ENCODE measurements at regions not wholly inside any gene's neighbourhood (a gene's known extent, or its start where the extent isn't known, plus 50 kb on each side); places are given as distances from the start of the nearest gene placed in this dataset.
A peak's percentile ranks its signal among the peaks of the same experiment; 100 is the strongest.

DNA sequence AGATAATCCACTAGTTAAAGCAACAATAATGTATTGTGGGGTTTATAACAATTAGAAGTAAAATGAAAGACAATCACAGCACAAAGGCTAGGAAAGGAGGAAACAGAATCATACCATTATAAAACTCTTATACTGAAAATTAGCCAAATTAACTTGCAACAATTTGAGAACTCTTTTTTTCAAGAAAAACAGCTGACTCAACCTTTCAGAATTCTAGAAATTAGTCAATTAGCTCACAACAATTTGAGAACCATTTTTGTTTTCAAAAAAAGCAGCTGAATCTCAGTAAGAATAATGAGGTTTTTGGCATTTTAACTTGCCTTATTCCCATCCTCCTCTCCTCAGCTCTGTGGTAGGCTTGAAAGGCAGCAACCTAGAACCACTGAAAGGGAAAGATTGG is 269.9 kb downstream of the NPR3 start:
- DNase-seq (ENCODE audit: low read depth in 2 of 3, low spot score in 2 of 3) = no peak

DNA sequence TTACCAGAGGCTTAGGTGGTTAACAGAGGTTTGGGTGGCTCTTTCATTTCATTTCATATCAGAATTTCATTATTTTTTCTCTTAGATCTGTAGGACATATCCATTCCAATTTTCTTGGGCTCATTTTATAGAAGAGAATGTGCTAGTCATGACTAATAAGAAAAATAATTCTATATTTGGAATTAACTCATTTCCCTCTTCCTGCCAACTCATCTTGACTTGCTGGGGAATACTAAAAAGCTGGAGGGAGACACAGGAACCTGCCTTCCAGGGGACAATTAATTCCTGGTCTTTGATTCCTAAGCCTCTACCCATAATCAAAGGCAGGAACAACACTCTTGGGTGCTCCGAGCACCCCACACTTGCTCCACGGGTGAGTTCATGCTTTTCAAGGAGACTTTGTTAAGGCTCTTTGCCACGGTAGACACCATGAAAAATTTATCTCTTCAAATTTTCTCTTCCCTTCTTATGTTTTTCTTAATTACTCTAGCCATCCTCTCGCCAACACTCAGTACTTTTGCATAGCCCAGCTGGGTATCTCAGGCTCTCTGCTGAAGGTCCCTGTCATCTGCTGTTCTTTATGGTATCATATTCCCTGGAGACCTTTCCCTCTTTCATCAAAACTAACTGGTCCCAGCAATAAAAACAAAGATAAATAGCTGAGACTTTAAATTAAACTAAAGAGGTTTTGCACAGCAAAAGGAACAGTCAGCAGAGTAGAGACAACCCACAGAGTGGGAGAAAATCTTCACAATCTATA is 273.9 kb downstream of the NPR3 start:
- DNase-seq (ENCODE audit: low read depth in 2 of 3, low spot score in 2 of 3) = no peak

DNA sequence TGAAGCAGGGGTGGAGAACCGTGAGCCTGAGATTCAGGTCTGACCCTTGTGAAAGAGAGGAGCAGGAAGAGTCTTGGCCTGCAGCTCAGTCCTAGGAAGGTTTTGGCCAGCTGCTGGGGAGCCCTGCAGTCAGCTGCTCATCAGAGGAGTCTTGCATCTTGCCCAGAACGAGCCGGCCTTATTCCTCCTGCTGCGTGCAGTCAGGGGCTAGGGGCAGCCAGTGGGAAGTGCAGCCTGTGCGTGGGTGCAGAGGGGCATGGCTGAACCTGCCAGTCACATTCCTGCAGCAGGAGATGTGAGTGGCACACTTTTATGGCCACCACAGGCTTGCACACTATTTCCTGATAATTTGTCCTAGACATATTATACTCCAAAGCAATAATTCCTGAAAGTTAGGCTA is 278.7 kb downstream of the NPR3 start:
- no peak for DNase-seq (ENCODE audit: low read depth in 2 of 3, low spot score in 2 of 3)

DNA sequence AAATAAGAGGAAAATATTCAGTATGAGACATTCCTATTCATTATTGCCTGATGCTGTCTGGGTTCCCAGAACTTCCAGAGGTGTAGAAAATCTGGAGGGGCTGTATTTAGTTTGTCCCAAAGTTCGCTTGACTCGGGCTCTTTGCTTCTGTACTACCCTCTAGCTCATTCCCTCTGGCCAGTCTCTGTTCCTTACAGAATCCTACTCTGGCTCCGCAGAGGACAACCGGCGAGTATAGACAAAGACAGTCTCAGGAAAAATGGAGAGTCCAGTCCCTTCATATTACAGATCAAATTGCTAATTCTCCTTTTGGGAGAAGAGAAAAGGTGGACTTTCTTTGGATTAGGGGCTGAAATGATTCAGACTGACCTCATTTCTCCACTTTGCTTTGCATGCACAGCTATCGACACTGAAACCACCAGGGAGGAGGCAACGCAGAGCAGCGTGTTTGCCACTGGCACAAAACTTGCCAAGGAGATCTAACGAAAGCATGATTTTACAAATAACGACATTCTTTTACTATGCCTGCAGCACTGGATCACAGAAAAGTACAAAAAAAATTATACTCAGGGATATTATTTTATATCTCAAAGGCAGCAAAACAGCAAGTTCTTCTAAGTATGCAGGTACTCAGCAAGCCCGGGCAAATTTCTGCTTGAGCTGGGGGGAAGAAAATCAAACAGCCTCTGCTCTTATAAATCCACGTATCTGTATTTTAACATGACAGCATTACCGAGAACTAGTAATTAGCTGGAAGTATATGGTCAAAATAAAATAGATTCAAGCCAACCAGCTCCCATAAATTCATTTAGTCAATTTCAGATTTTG is 279.7 kb downstream of the NPR3 start:
- DNase-seq (ENCODE audit: low read depth in 2 of 3, low spot score in 2 of 3) = no peak

DNA sequence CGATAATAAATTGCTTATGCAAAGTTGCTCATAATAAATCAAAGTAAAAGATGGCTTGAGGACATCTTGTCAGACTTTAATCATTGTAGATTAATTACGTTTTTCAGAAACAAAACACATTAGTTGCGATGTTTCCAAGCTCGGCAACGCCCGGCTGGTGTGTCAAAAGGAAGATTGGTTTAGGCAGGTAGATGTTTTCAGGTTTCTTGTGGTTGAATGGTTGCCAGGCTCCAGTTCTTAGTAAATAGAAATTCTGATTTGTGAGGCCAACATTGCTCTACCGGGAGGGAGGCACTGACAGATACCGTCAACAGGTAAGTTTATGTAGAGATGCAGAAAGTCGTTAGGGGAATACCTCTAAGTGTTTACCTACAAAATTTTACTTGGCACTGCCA is 280.3 kb downstream of the NPR3 start:
- DNase-seq (ENCODE audit: low read depth in 2 of 3, low spot score in 2 of 3) = no peak

DNA sequence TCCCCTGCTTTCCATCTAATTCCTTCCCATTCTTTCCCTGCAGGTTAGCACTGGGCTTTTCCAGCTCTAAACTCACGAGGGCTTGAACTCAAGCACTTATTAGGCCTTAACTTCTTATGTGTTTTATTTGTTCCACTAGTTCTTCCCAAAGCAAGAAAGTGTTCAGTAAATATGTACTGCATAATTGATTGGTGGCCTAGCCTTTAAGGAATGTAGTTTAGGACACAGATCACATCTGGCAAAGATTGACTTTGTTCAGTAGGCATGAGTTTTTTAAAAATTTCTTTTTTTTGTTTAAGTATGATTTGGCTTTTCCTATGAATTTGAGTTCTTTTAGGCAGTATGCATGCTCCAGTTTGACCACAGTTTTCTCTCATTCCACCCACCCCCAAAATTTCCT is 285.2 kb downstream of the NPR3 start:
- DNase-seq (ENCODE audit: low read depth in 2 of 3, low spot score in 2 of 3) = no peak

DNA sequence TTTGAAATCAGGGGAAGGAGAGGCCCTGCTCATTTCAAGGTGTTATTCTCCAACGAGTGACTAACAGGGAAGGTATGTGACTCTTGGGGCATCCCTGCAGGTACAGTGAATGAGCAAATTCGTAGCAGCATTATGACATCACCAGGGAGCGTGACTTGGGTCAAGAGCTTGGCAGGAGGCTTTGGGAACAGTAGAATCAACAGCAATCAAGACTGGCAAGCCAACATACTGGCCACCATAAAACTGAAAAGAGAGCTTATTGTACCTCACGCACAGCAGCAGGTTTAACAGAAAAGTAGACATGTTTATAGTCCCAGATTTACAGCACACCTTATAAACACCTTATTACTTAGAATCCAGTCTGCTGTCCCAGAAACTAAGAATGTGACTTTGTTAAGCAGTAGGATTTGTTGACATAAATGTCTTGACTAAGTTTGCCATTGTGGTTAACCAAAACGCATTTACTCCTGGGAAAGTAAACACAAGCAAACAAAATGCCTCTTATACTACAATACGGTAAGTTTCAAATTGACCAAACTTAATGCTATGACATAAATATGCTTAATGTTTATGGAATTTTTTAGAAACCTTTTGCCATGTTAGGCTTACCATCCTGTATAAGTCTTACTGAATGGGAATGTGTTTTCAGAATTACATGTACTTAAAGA is 297.8 kb downstream of the NPR3 start:
- no peak for DNase-seq (ENCODE audit: low read depth in 2 of 3, low spot score in 2 of 3)

DNA sequence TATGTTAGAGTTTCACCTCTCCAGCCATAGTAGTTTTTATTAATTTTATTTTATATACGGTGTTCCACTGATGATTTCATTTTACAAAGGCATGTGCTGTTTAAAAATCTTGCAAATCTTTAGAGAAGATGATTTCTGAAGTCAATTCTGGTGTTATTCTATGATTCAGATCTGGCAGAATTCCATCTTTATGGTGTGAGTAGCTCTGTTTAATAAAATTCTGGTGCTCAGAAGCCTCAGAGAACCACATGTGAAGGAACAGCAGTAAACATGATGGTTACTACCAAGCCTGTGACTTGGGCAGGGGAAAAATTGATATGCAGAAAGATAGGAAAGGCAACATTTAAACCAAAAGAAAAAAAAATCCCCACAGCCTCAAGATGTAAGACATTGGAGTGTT is 299.7 kb downstream of the NPR3 start:
- DNase-seq (ENCODE audit: low read depth in 2 of 3, low spot score in 2 of 3) = no peak

DNA sequence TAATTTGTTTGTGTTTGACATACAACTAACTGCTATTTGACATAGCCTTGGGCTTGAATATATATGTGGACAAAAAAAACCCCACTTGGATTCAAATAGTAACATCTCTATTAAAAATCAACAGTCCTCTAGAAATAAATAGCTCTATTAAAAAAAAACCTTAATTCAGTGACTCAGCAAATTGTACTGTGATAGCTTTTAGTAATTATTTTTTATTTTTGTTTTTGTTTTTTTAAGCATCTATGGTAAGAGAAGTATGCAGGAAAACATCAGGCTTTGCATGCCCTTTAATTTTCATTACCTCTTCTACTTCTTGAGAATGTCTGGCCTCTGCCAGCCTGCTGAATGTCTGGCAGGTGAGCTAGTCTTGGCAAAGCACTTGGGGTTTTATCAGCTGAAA is 300.7 kb downstream of the NPR3 start:
- DNase-seq (ENCODE audit: low read depth in 2 of 3, low spot score in 2 of 3) = no peak

DNA sequence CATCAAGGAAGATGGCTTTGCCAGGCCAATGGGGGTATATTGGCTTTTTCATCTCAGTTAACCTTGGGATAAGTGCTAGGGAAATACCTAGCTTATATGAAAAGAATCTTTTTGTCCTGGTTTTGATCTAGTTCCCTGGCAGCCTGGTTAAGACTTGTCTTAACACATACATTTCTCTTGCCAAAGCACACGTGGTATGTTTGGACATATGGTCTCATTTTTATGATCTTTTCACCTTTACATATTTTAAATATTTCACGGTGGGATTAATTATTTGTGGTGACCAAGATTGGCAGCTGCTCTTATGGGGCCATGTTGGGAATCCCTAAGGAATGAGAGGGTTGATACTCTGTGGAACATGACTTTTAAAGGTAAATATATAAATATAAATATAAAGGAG is 312.5 kb downstream of the NPR3 start:
- no peak for DNase-seq (ENCODE audit: low read depth in 2 of 3, low spot score in 2 of 3)

DNA sequence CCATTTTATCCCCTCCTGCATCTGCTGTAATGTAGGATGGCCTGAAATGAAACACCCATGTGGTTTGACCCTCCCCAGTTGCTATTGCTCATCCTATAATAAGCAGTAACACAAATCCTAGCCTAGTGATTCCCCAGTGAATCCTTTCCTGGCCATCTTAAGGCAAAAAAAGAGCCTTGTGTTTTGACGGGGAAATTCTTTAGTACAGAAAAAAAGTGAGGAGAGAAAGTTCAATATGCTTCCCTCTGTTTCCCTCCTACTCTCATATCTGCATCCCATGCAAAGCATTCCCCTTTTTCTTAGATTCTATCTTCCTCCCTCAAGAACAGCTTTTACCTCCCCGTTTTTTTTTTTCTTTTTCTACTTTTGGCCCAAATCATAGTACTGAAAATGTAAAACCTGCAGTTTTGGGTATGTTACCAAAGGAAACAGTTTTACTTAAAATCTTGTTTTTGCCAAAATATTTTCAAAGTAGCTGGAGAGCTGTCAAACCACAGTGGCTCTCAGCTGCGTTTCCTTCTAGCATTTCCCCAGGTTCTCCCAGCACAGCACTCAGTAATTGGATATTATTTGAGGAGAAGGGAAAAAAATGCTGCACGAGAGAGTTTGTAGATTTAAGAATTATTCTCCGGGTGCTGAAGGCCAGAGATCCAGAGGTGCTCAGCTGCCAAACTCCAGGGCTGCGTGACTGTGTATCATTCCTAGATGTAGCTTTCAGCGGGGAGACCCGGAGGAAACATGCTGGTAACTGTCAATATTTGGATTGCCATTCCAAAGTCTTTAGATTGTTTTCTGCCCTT is 321.4 kb downstream of the NPR3 start:
- DNase-seq (ENCODE audit: low read depth in 2 of 3, low spot score in 2 of 3) = no peak

DNA sequence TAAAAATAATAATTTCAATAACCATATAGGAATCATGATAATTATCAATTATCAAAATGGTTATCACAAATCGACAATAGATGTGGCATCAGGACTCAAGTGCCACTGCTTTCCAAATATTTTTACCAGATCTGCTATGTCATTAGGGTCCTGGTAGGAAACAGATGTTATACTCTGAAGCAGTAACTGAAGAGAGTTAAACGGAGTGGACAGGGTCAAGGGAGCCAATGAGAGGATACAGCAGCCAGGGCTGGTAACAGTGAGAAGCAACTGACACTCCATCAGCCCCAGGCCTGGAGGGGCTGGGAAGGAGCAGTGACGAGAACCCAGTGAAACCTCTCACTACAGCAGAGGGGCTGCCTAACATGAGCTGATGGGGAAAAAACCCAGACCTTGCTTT is 322.4 kb downstream of the NPR3 start:
- DNase-seq (ENCODE audit: low read depth in 2 of 3, low spot score in 2 of 3) = peak in 1 of 3 donors; percentile 32

DNA sequence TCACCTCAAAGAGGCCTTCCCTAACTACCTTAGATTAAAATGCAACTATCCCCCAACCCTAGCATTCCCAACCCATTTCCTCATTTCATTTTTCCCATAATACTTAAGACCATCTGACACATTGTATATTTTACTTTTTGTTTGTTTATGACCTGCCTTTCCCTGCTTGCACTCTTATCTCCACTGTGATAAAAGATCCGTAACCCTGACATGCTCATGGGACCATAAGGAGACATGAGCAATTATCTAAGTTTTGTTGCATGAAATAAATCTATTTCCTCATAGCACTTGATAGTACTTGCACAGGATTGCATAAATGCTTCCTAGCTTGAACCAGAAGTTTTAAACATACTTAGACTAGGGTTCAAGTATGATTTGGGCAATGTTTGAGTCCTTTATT is 323.7 kb downstream of the NPR3 start:
- DNase-seq (ENCODE audit: low read depth in 2 of 3, low spot score in 2 of 3) = no peak

DNA sequence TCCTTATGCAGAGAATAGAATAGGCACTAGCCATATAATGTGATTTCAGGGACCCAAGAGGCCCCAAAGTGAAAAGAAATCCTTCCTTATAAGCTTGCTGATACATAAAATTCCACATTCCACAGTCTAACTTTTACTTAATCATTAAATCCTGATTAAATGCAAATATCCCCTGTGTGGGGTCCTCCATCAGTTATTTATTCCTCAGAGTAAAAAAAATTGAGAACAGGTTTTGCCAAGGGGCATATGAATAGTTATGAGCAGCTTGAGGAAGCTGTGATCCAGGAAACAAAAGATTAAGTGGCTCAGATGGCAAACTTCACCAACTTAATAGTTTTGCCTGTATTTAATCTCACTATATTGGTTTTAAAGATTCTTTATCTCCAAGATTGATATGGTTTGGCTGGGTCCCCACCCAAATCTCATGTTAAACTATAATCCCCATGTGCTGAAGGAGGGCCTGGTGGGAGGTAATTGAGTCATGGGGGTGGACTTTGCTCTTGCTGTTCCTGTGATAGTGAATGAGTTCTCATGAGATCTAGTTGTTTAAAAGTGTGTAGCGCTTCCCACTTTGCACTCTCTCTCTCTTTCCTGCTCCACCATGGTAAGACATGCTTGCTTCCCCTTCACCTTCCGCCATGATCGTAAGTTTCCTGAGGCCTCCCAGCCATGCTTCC is 324.9 kb downstream of the NPR3 start:
- DNase-seq (ENCODE audit: low read depth in 2 of 3, low spot score in 2 of 3) = no peak

DNA sequence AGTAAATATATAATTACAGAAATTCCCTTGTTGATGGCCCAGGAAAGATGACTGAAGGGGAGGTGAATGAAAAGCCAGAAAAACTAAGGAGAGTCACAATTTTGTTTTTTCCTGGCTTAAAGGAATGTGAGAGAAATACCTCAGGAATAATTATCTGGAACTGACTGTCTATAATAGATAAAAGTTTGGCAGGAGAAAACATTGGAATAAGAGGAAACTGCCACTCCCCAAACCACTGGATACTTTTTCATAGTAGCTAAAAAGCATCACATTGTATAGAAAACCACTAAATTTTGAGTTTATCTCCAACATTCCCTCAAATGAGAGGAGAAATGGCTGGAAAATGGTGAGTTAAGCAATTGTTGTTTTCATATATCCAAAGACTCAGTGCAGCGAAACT is 326.0 kb downstream of the NPR3 start:
- no peak for DNase-seq (ENCODE audit: low read depth in 2 of 3, low spot score in 2 of 3)

DNA sequence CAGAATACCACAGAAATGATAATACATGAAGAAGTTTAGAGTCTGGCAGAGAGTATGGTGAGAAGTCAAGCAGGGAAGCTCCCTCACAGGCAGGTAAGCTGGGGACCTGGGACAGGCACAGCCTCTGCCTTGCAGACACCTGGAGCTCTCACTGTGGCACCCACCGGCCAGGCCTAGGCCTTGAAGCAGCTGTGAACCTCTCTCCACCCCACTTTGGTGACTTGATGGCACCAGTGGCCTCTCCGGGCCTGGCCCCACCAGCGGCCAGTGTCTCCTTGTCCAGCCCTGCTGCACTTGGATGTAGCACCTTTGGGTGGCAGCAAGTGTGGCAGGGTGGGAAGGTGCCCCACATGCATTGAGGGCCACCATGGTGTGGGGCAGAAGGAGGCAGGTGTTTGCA is 330.5 kb downstream of the NPR3 start:
- DNase-seq (ENCODE audit: low read depth in 2 of 3, low spot score in 2 of 3) = no peak

DNA sequence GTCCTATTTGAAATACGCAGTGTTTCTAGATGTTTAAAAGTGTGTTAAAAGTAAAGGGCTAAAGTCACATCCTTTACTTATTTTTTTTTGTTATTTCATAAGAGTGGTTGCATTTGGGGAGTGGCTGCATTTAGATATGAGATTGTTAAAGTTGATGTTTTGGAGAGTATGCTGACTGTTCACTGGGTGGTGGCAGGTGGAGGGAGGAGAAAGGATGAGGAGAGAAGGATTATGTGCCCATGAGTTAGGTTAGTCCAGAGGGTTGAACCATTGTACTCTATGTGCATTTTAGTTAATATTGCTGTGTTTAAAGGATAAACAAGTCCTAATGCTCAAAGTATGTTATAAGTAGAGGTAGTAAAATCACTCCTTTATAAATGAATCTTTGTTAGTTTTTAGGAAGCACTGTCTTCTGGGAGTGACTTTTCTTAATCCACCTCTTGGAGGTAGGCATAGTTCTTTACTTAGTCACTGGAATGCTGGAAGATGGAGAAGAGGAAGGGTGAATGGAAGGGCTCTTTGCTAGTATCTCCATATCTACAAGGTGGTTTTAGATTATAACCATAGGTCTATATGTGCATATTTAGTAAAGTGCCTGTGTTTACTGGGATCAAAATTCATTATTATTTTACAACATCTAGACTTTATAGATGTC is 332.3 kb downstream of the NPR3 start:
- no peak for DNase-seq (ENCODE audit: low read depth in 2 of 3, low spot score in 2 of 3)

DNA sequence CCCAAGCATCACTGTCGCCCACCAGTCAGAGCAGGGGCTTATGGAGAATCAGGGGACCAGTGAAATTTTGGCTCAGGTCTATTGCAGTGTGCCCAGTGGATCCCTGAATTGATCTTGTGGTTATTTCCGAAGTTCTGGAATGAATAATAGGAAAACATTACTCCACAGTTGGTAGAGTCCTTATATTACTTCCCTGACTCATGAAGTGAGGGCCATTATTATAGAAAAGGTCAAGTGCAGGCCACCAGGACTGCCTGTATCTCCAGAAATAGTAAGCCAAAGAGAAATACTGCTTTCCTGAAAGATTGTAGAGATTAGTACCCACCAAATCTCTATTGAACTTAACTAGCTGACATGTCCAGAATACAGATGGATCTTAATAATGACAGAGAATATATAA is 335.0 kb downstream of the NPR3 start:
- no peak for DNase-seq (ENCODE audit: low read depth in 2 of 3, low spot score in 2 of 3)

DNA sequence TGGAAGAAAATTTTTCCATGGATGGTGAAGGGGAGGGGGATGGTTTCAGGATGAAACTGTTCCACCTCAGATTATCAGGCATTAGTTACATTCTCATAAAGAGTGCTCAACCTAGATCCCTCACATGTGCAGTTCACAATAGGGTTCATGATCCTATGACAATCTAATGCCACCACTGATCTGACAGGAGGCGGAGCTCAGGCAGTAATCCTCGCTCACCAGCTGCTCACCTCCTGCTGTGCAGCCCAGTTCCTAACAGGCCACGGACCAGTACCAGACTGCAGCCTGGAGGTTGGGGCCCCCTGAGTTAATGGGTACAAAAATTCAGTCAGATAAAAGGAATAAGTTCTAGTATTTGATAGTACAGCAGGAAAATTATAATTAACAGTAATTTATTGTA is 337.2 kb downstream of the NPR3 start:
- no peak for DNase-seq (ENCODE audit: low read depth in 2 of 3, low spot score in 2 of 3)

DNA sequence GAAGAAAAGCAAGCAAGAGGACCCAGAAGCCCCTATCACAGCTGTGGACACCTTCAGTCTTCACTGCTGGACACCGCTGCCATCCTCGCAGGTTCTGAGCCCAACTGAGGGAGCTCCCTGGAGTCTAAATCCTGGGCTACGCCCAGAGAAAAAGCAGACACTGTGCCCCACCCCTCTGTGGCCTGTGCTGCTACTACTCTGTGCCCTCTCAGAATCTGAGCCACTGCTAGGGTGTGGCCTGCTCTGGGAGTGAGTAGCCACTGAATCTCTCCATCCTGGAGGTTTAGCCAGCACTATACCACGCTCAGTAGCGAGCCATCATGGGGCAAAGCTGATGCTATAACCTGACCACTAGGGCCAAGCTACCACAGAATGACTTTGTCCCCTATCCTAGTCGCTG is 338.2 kb downstream of the NPR3 start:
- no peak for DNase-seq (ENCODE audit: low read depth in 2 of 3, low spot score in 2 of 3)

Measured in hematopoietic multipotent progenitor cell (in vitro differentiated cells).